Prostate gland (tissue), 2 donors: ENCODE measurements at regions not wholly inside any gene's neighbourhood (a gene's known extent, or its start where the extent isn't known, plus 50 kb on each side); places are given as distances from the start of the nearest gene placed in this dataset.
A peak's percentile ranks its signal among the peaks of the same experiment; 100 is the strongest.
"Not testable (repeated sequence)": the region's sequence is repeated elsewhere in the genome, so short reads cannot be mapped to it uniquely, and the experiment has no call there.

Source experiments
- DNase-seq: peaks from one replicate; pipeline ENCODE4 v3.0.0-alpha.2; 2019; ENCODE audit warnings: low spot score
- H3K27ac ChIP-seq, 2 donors: fragments of 200-600 bp; sonication (generic); 2 replicates each; pipeline ENCODE4 v1.5.1; 2017 to 2019
- H3K27me3 ChIP-seq: fragments of 200-600 bp; sonication (generic); replicated peaks from 2 replicates; pipeline ENCODE4 v1.5.1; 2019; ENCODE audit not compliant: insufficient read depth
- H3K36me3 ChIP-seq, 2 donors: fragments of 200-600 bp; sonication (generic); 1 replicate in 1 of 2; 2 replicates in 1 of 2; pipeline versions ENCODE4 v1.5.1 to v1.8.1; 2017 to 2019
- H3K4me1 ChIP-seq: fragments of 200-600 bp; sonication (generic); replicated peaks from 2 replicates; pipeline ENCODE4 v1.5.1; 2019
- H3K4me3 ChIP-seq, 2 donors: fragments of 200-600 bp; sonication (generic); 2 replicates each; pipeline ENCODE4 v1.5.1; 2017 to 2019
- H3K9me3 ChIP-seq: fragments of 200-600 bp; sonication (generic); 2 replicates; pipeline ENCODE4 v1.5.1; 2017
- CTCF ChIP-seq, 4 experiments: fragments of 200-600 bp in 2 of 4; fragments of 450-650 bp in 2 of 4; sonication (generic) in 2 of 4; IDR thresholded peaks; 1 replicate in 3 of 4; 2 replicates in 1 of 4; pipeline ENCODE4 v1.5.1; 2016 to 2019; ENCODE audit warnings: antibody characterized with exemption in 4 of 4, mild to moderate bottlenecking in 2 of 4, moderate library complexity in 2 of 4
- POLR2A ChIP-seq: fragments of 450-650 bp; IDR thresholded peaks from one replicate; pipeline ENCODE4 v1.6.1; 2016; ENCODE audit warnings: antibody characterized with exemption, mild to moderate bottlenecking
- POLR2AphosphoS5 ChIP-seq: sonication (generic); formaldehyde crosslinking; IDR thresholded peaks from one replicate; pipeline ENCODE4 v1.6.1; 2017; ENCODE audit warnings: antibody characterized with exemption
- WGBS: methylation state at CpG from one replicate; pipeline ENCODE4 v1.1.5; 2018; 5-methylcytosine and 5-hydroxymethylcytosine counted together
- intact Hi-C: fragments of 100-400 bp; cut with DNase I; formaldehyde crosslinking; loops from one replicate; pipeline ENCODE4 v1.14.2; 2022

- H3K4me3 ChIP-seq, H3K36me3 ChIP-seq, intact Hi-C loops, H3K27ac ChIP-seq, H3K9me3 ChIP-seq, H3K27me3 ChIP-seq, H3K4me1 ChIP-seq, DNase-seq: not testable (repeated sequence)
Observed at GRCh38 chr4:69013933-69014332, 62.3 kb upstream of the UGT2A3 start.

GRCh38 chr4:69017986-69018385 lies 66.4 kb upstream of the UGT2A3 start:
- H3K4me1 ChIP-seq, H3K27me3 ChIP-seq, DNase-seq, H3K36me3 ChIP-seq, H3K4me3 ChIP-seq, H3K9me3 ChIP-seq, H3K27ac ChIP-seq, intact Hi-C loops: not testable (repeated sequence)
- 50% methylated on average over 3 of the region's 3 CpGs for WGBS

GRCh38 chr4:69019538-69020461 lies 68.2 kb upstream of the UGT2A3 start:
- DNase-seq, H3K4me1 ChIP-seq, H3K27ac ChIP-seq, H3K9me3 ChIP-seq, H3K36me3 ChIP-seq, H3K27me3 ChIP-seq, H3K4me3 ChIP-seq, intact Hi-C loops: not testable (repeated sequence)
- 58% methylated on average over 6 of the region's 6 CpGs for WGBS

- H3K9me3 ChIP-seq, H3K4me1 ChIP-seq, H3K27ac ChIP-seq, DNase-seq, intact Hi-C loops, H3K27me3 ChIP-seq, H3K36me3 ChIP-seq, H3K4me3 ChIP-seq: not testable (repeated sequence)
- 20% methylated on average over 2 of the region's 2 CpGs for WGBS
Observed at GRCh38 chr4:69020462-69020807, 68.8 kb upstream of the UGT2A3 start.

- intact Hi-C loops = no loop called here
- H3K4me3 ChIP-seq = no peak overlapping the region
- DNase-seq = no peak
- no peaks in the 10 kb centered on the region for H3K9me3 ChIP-seq
- H3K27ac ChIP-seq = no peak overlapping the region
- no peaks in the 10 kb centered on the region for H3K27me3 ChIP-seq
- no peaks in the 10 kb centered on the region for H3K36me3 ChIP-seq
- 68% methylated on average over 4 of the region's 4 CpGs for WGBS
- no peaks in the 10 kb centered on the region for H3K4me1 ChIP-seq
- TF ChIP-seq POLR2AphosphoS5 (no peak), POLR2A (no peak), CTCF (IDR thresholded peaks at IDR 0.05) (peak in 1 of 4 experiments; percentile 20)
Observed at GRCh38 chr4:69025191-69025998, 70.9 kb upstream of the UGT2B7 start.

- Histone ChIP-seq H3K9me3 (no peaks in the 10 kb centered on the region), H3K36me3 (no peaks in the 10 kb centered on the region), H3K27me3 (no peaks in the 10 kb centered on the region), H3K4me3 (no peak overlapping the region), H3K27ac (no peak overlapping the region), H3K4me1 (no peaks in the 10 kb centered on the region)
- intact Hi-C loops = no loop called here
- no peak for DNase-seq
- TF ChIP-seq POLR2A = no peak
- TF ChIP-seq POLR2AphosphoS5 = no peak
- TF ChIP-seq CTCF (IDR thresholded peaks at IDR 0.05) = no peak
Observed at GRCh38 chr4:69025999-69026387, 70.3 kb upstream of the UGT2B7 start.

GRCh38 chr4:69026974-69027373 lies 69.3 kb upstream of the UGT2B7 start:
- DNase-seq = no peak
- no peaks in the 10 kb centered on the region for H3K36me3 ChIP-seq
- H3K9me3 ChIP-seq = no peaks in the 10 kb centered on the region
- WGBS = 88% methylated on average over 2 of the region's 2 CpGs
- no peaks in the 10 kb centered on the region for H3K27me3 ChIP-seq
- H3K4me1 ChIP-seq = no peaks in the 10 kb centered on the region
- TF ChIP-seq POLR2A = no peak
- H3K27ac ChIP-seq = no peak overlapping the region
- intact Hi-C loops = no loop called here
- no peak overlapping the region for H3K4me3 ChIP-seq
